ENCODE measurements at regions not wholly inside any gene's neighbourhood (a gene's known extent, or its start where the extent isn't known, plus 50 kb on each side); places are given as distances from the start of the nearest gene placed in this dataset.

DNA sequence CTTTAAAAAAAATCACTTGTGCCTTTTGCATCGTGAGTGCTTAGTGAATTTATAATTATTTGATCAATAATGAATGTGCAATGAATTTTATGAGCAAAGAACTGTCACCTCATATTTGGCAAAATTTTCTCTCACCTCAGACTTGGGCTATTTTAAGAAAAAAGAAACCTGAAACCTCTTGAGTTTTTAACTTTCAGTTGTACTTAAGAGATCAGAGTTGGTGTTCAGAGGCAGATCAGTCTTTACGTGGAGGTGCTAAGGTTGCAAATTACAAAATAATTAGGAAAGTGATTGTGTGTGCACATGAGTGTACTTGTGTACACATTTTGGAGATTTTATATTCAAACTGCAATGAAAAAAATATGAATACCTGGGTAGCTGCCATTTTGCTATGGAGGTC is 218.7 kb upstream of the RBFOX1 start:
- Histone ChIP-seq H3K27ac (no peak overlapping the region), H3K4me3 (no peak overlapping the region), H3K27me3 (no peaks in the 10 kb centered on the region), H3K9me3 (no peaks in the 10 kb centered on the region), H3K36me3 (no peaks in the 10 kb centered on the region), H3K4me1 (no peaks in the 10 kb centered on the region)
- DNase-seq (ENCODE audit: low spot score in 2 of 2): no peak
- TF ChIP-seq POLR2A (IDR thresholded peaks at IDR 0.05) (no peak), POLR2AphosphoS5 (IDR thresholded peaks at IDR 0.05) (no peak)
- TF ChIP-seq, protein P1, sequence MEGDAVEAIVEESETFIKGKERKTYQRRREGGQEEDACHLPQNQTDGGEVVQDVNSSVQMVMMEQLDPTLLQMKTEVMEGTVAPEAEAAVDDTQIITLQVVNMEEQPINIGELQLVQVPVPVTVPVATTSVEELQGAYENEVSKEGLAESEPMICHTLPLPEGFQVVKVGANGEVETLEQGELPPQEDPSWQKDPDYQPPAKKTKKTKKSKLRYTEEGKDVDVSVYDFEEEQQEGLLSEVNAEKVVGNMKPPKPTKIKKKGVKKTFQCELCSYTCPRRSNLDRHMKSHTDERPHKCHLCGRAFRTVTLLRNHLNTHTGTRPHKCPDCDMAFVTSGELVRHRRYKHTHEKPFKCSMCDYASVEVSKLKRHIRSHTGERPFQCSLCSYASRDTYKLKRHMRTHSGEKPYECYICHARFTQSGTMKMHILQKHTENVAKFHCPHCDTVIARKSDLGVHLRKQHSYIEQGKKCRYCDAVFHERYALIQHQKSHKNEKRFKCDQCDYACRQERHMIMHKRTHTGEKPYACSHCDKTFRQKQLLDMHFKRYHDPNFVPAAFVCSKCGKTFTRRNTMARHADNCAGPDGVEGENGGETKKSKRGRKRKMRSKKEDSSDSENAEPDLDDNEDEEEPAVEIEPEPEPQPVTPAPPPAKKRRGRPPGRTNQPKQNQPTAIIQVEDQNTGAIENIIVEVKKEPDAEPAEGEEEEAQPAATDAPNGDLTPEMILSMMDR (IDR thresholded peaks at IDR 0.05): no peak
- intact Hi-C loops (cut with DNase I; ENCODE audit: low total_unique reads): no loop called here

DNA sequence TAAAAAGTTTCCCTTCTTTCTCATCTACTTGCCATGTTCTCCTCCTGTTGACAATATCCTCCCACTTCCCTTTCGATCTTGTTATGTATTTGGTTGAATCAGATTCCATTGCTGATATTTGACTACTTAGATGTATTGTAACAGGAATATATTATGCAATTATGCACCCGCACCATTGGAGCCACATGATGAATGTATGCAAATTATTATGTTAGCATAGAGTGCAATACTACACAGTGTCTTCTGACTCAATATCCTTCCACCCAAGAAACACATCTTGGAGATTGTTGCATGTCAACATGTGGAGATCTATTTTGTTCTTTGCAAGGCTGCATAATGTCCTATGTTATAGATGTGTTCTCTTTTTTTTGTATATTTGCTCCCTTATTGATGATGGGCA is 219.2 kb upstream of the RBFOX1 start:
- Histone ChIP-seq H3K9me3 (no peaks in the 10 kb centered on the region), H3K4me3 (no peak overlapping the region), H3K36me3 (no peaks in the 10 kb centered on the region), H3K27me3 (no peaks in the 10 kb centered on the region), H3K4me1 (no peaks in the 10 kb centered on the region), H3K27ac (no peak overlapping the region)
- TF ChIP-seq, protein P1 (IDR thresholded peaks at IDR 0.05): no peak
- no peak for TF ChIP-seq POLR2A (IDR thresholded peaks at IDR 0.05)
- no peak for TF ChIP-seq POLR2AphosphoS5 (IDR thresholded peaks at IDR 0.05)
- intact Hi-C loops (cut with DNase I; ENCODE audit: low total_unique reads): no loop called here
- no peak for DNase-seq (ENCODE audit: low spot score in 2 of 2)

DNA sequence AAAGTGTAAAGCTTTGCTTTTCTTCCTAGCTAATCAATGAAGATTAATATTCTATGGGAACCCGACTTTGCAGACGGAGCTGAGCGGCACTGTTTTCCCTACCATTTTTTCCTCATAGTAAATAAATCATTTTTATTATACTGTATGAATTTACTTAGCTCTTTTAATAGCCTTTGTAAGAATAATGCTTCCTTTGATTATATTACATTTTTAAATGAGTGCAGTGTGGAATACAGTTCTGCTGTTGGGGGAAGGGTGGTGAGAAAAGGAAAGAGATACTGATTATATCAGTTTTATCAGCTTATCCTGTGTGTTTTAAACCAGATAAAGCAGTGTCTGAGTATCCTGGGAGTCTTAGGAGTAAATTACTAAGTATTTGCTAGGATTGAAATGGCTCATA is 221.4 kb upstream of the RBFOX1 start:
- Histone ChIP-seq H3K27ac (no peak overlapping the region), H3K4me3 (no peak overlapping the region), H3K36me3 (no peaks in the 10 kb centered on the region), H3K27me3 (no peaks in the 10 kb centered on the region), H3K4me1 (no peaks in the 10 kb centered on the region), H3K9me3 (no peaks in the 10 kb centered on the region)
- intact Hi-C loops (cut with DNase I; ENCODE audit: low total_unique reads): no loop called here
- TF ChIP-seq POLR2A (IDR thresholded peaks at IDR 0.05) (no peak), POLR2AphosphoS5 (IDR thresholded peaks at IDR 0.05) (no peak)
- TF ChIP-seq, protein P1 (IDR thresholded peaks at IDR 0.05): no peak
- no peak for DNase-seq (ENCODE audit: low spot score in 2 of 2)

DNA sequence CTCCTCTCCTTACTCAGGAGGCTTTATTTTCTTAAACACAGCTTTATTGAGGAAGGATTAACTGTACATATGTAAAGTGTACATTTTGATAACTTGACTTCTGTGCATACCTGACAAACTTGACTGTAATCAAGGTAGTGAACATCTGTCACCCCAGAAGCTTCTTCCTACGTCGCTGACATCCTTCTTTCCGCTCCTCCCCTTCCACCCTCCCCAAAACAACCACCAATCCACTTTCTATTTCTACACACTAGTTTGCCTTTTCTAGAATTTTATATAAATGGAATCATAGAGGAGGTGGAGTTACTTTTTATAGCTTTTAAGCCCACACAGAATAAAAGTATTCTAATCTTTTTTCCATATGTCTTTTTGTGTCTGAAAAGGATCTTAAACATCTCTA is 225.2 kb upstream of the RBFOX1 start:
- no peaks in the 10 kb centered on the region for H3K36me3 ChIP-seq
- no peak for DNase-seq (ENCODE audit: low spot score in 2 of 2)
- no peaks in the 10 kb centered on the region for H3K27me3 ChIP-seq
- TF ChIP-seq, protein P1 (IDR thresholded peaks at IDR 0.05): no peak
- TF ChIP-seq POLR2A (IDR thresholded peaks at IDR 0.05): no peak
- no peak for TF ChIP-seq POLR2AphosphoS5 (IDR thresholded peaks at IDR 0.05)
- H3K4me3 ChIP-seq: no peak overlapping the region
- no peaks in the 10 kb centered on the region for H3K4me1 ChIP-seq
- no peak overlapping the region for H3K27ac ChIP-seq
- intact Hi-C loops (cut with DNase I; ENCODE audit: low total_unique reads): no loop called here
- H3K9me3 ChIP-seq: no peaks in the 10 kb centered on the region

DNA sequence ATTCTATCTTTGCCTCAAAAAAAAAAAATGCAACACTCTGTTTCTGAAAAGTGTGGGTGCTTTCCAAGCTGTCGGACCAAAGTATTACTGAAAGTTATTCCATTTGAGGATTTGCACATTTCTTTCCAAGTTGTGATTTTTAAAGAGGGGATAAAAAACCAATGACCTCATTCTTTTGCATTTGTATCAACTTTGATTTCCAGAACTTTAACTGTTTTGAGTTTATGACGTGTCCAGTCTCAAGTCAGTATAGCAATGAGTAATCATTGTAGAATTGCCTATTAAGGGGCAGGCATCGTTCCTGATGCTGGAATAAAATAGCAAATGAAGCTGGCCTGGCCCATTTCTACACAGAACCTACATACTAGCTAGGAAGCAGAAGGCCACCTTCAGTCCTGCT is 229.6 kb upstream of the RBFOX1 start:
- TF ChIP-seq, protein P1 (IDR thresholded peaks at IDR 0.05): no peak
- no peak for TF ChIP-seq POLR2AphosphoS5 (IDR thresholded peaks at IDR 0.05)
- no peak for TF ChIP-seq POLR2A (IDR thresholded peaks at IDR 0.05)
- Histone ChIP-seq H3K4me3 (no peak overlapping the region), H3K27me3 (no peaks in the 10 kb centered on the region), H3K4me1 (no peaks in the 10 kb centered on the region), H3K27ac (no peak overlapping the region), H3K9me3 (no peaks in the 10 kb centered on the region), H3K36me3 (no peaks in the 10 kb centered on the region)
- no peak for DNase-seq (ENCODE audit: low spot score in 2 of 2)
- intact Hi-C loops (cut with DNase I; ENCODE audit: low total_unique reads): no loop called here

Measured in breast epithelium (tissue), 4 donors.